ENCODE measurements at regions not wholly inside any gene's neighbourhood (a gene's known extent, or its start where the extent isn't known, plus 50 kb on each side); places are given as distances from the start of the nearest gene placed in this dataset.

GRCh38 chr3:72256716-72257115, 471.8 kb upstream of the PROK2 start:
- no peak overlapping the region for H3K9ac ChIP-seq (ENCODE audit: low read depth, low read length)
- H3K4me1 ChIP-seq (ENCODE audit: control insufficient read depth, insufficient read depth, low read length) = peaks cover 18% of the 10 kb centered on the region; the same call in 1 of the 2 replicates
- no peak overlapping the region for H3K4me3 ChIP-seq (ENCODE audit: low read depth, low read length)
- no peaks in the 10 kb centered on the region for H3K36me3 ChIP-seq (ENCODE audit: control insufficient read depth, insufficient read depth, low read length)
- no peak overlapping the region for H3K27ac ChIP-seq (ENCODE audit: low read depth, low read length)
- H3K27me3 ChIP-seq (ENCODE audit: control insufficient read depth, insufficient read depth, low read length) = no peaks in the 10 kb centered on the region
- H3K9me3 ChIP-seq (ENCODE audit: control insufficient read depth, insufficient read depth, low read length) = no peaks in the 10 kb centered on the region

- H3K4me3 ChIP-seq (ENCODE audit: low read depth, low read length) = no peak overlapping the region
- H3K27ac ChIP-seq (ENCODE audit: low read depth, low read length) = no peak overlapping the region
- H3K36me3 ChIP-seq (ENCODE audit: control insufficient read depth, insufficient read depth, low read length) = no peaks in the 10 kb centered on the region
- H3K9me3 ChIP-seq (ENCODE audit: control insufficient read depth, insufficient read depth, low read length) = no peaks in the 10 kb centered on the region
- H3K4me1 ChIP-seq (ENCODE audit: control insufficient read depth, insufficient read depth, low read length) = peaks cover 18% of the 10 kb centered on the region; the same call in 1 of the 2 replicates
- H3K27me3 ChIP-seq (ENCODE audit: control insufficient read depth, insufficient read depth, low read length) = no peaks in the 10 kb centered on the region
- no peak overlapping the region for H3K9ac ChIP-seq (ENCODE audit: low read depth, low read length)
These were observed 471.0 kb upstream of the PROK2 start for GRCh38 chr3:72255791-72256559.

GRCh38 chr3:72255191-72255590, 470.2 kb upstream of the PROK2 start:
- H3K27ac ChIP-seq (ENCODE audit: low read depth, low read length) = no peak overlapping the region
- H3K4me3 ChIP-seq (ENCODE audit: low read depth, low read length) = no peak overlapping the region
- no peaks in the 10 kb centered on the region for H3K27me3 ChIP-seq (ENCODE audit: control insufficient read depth, insufficient read depth, low read length)
- H3K36me3 ChIP-seq (ENCODE audit: control insufficient read depth, insufficient read depth, low read length) = no peaks in the 10 kb centered on the region
- no peaks in the 10 kb centered on the region for H3K9me3 ChIP-seq (ENCODE audit: control insufficient read depth, insufficient read depth, low read length)
- H3K9ac ChIP-seq (ENCODE audit: low read depth, low read length) = no peak overlapping the region
- peaks cover 18% of the 10 kb centered on the region; the same call in 1 of the 2 replicates for H3K4me1 ChIP-seq (ENCODE audit: control insufficient read depth, insufficient read depth, low read length)

- Histone ChIP-seq H3K36me3 (ENCODE audit: control insufficient read depth, insufficient read depth, low read length) (no peaks in the 10 kb centered on the region), H3K9ac (ENCODE audit: low read depth, low read length) (no peak overlapping the region), H3K9me3 (ENCODE audit: control insufficient read depth, insufficient read depth, low read length) (no peaks in the 10 kb centered on the region), H3K4me3 (ENCODE audit: low read depth, low read length) (no peak overlapping the region), H3K27me3 (ENCODE audit: control insufficient read depth, insufficient read depth, low read length) (no peaks in the 10 kb centered on the region), H3K4me1 (ENCODE audit: control insufficient read depth, insufficient read depth, low read length) (peaks cover 18% of the 10 kb centered on the region; the same call in 1 of the 2 replicates), H3K27ac (ENCODE audit: low read depth, low read length) (no peak overlapping the region)
These were observed 469.5 kb upstream of the PROK2 start for GRCh38 chr3:72254483-72254882.

- H3K4me3 ChIP-seq (ENCODE audit: low read depth, low read length) = no peak overlapping the region
- H3K9me3 ChIP-seq (ENCODE audit: control insufficient read depth, insufficient read depth, low read length) = no peaks in the 10 kb centered on the region
- H3K27me3 ChIP-seq (ENCODE audit: control insufficient read depth, insufficient read depth, low read length) = no peaks in the 10 kb centered on the region
- no peak overlapping the region for H3K9ac ChIP-seq (ENCODE audit: low read depth, low read length)
- H3K27ac ChIP-seq (ENCODE audit: low read depth, low read length) = no peak overlapping the region
- H3K36me3 ChIP-seq (ENCODE audit: control insufficient read depth, insufficient read depth, low read length) = no peaks in the 10 kb centered on the region
- H3K4me1 ChIP-seq (ENCODE audit: control insufficient read depth, insufficient read depth, low read length) = peaks cover 2% of the 10 kb centered on the region; the same call in 1 of the 2 replicates
These were observed 465.8 kb upstream of the PROK2 start for GRCh38 chr3:72250725-72251124.

- H3K36me3 ChIP-seq (ENCODE audit: control insufficient read depth, insufficient read depth, low read length) = no peaks in the 10 kb centered on the region
- H3K4me1 ChIP-seq (ENCODE audit: control insufficient read depth, insufficient read depth, low read length) = no peaks in the 10 kb centered on the region
- H3K9me3 ChIP-seq (ENCODE audit: control insufficient read depth, insufficient read depth, low read length) = no peaks in the 10 kb centered on the region
- no peak overlapping the region for H3K27ac ChIP-seq (ENCODE audit: low read depth, low read length)
- no peak overlapping the region for H3K9ac ChIP-seq (ENCODE audit: low read depth, low read length)
- no peak overlapping the region for H3K4me3 ChIP-seq (ENCODE audit: low read depth, low read length)
- no peaks in the 10 kb centered on the region for H3K27me3 ChIP-seq (ENCODE audit: control insufficient read depth, insufficient read depth, low read length)
These were observed 463.9 kb upstream of the PROK2 start for GRCh38 chr3:72248869-72249268.

GRCh38 chr3:72248389-72248761, 463.4 kb upstream of the PROK2 start:
- Histone ChIP-seq H3K9me3 (ENCODE audit: control insufficient read depth, insufficient read depth, low read length) (no peaks in the 10 kb centered on the region), H3K9ac (ENCODE audit: low read depth, low read length) (no peak overlapping the region), H3K36me3 (ENCODE audit: control insufficient read depth, insufficient read depth, low read length) (no peaks in the 10 kb centered on the region), H3K27ac (ENCODE audit: low read depth, low read length) (no peak overlapping the region), H3K4me3 (ENCODE audit: low read depth, low read length) (no peak overlapping the region), H3K27me3 (ENCODE audit: control insufficient read depth, insufficient read depth, low read length) (no peaks in the 10 kb centered on the region), H3K4me1 (ENCODE audit: control insufficient read depth, insufficient read depth, low read length) (no peaks in the 10 kb centered on the region)

- H3K9ac ChIP-seq (ENCODE audit: low read depth, low read length) = no peak overlapping the region
- no peaks in the 10 kb centered on the region for H3K9me3 ChIP-seq (ENCODE audit: control insufficient read depth, insufficient read depth, low read length)
- no peak overlapping the region for H3K4me3 ChIP-seq (ENCODE audit: low read depth, low read length)
- H3K27ac ChIP-seq (ENCODE audit: low read depth, low read length) = no peak overlapping the region
- no peaks in the 10 kb centered on the region for H3K4me1 ChIP-seq (ENCODE audit: control insufficient read depth, insufficient read depth, low read length)
- H3K27me3 ChIP-seq (ENCODE audit: control insufficient read depth, insufficient read depth, low read length) = no peaks in the 10 kb centered on the region
- H3K36me3 ChIP-seq (ENCODE audit: control insufficient read depth, insufficient read depth, low read length) = no peaks in the 10 kb centered on the region
These were observed 462.9 kb upstream of the PROK2 start for GRCh38 chr3:72247645-72248388.

GRCh38 chr3:72247126-72247525, 462.2 kb upstream of the PROK2 start:
- H3K27ac ChIP-seq (ENCODE audit: low read depth, low read length) = no peak overlapping the region
- H3K4me1 ChIP-seq (ENCODE audit: control insufficient read depth, insufficient read depth, low read length) = no peaks in the 10 kb centered on the region
- H3K27me3 ChIP-seq (ENCODE audit: control insufficient read depth, insufficient read depth, low read length) = no peaks in the 10 kb centered on the region
- no peaks in the 10 kb centered on the region for H3K9me3 ChIP-seq (ENCODE audit: control insufficient read depth, insufficient read depth, low read length)
- H3K4me3 ChIP-seq (ENCODE audit: low read depth, low read length) = no peak overlapping the region
- no peaks in the 10 kb centered on the region for H3K36me3 ChIP-seq (ENCODE audit: control insufficient read depth, insufficient read depth, low read length)
- H3K9ac ChIP-seq (ENCODE audit: low read depth, low read length) = no peak overlapping the region

- H3K9me3 ChIP-seq (ENCODE audit: control insufficient read depth, insufficient read depth, low read length) = no peaks in the 10 kb centered on the region
- no peaks in the 10 kb centered on the region for H3K4me1 ChIP-seq (ENCODE audit: control insufficient read depth, insufficient read depth, low read length)
- H3K36me3 ChIP-seq (ENCODE audit: control insufficient read depth, insufficient read depth, low read length) = no peaks in the 10 kb centered on the region
- H3K4me3 ChIP-seq (ENCODE audit: low read depth, low read length) = no peak overlapping the region
- H3K27me3 ChIP-seq (ENCODE audit: control insufficient read depth, insufficient read depth, low read length) = no peaks in the 10 kb centered on the region
- no peak overlapping the region for H3K27ac ChIP-seq (ENCODE audit: low read depth, low read length)
- H3K9ac ChIP-seq (ENCODE audit: low read depth, low read length) = no peak overlapping the region
These were observed 461.7 kb upstream of the PROK2 start for GRCh38 chr3:72246685-72247084.

- Histone ChIP-seq H3K4me1 (ENCODE audit: control insufficient read depth, insufficient read depth, low read length) (no peaks in the 10 kb centered on the region), H3K27me3 (ENCODE audit: control insufficient read depth, insufficient read depth, low read length) (no peaks in the 10 kb centered on the region), H3K9me3 (ENCODE audit: control insufficient read depth, insufficient read depth, low read length) (no peaks in the 10 kb centered on the region), H3K9ac (ENCODE audit: low read depth, low read length) (no peak overlapping the region), H3K36me3 (ENCODE audit: control insufficient read depth, insufficient read depth, low read length) (no peaks in the 10 kb centered on the region), H3K4me3 (ENCODE audit: low read depth, low read length) (no peak overlapping the region), H3K27ac (ENCODE audit: low read depth, low read length) (no peak overlapping the region)
These were observed 460.3 kb upstream of the PROK2 start for GRCh38 chr3:72245183-72245811.

Data from HUES48 (cell line).